DND-41 (cell line): ENCODE measurements at regions not wholly inside any gene's neighbourhood (a gene's known extent, or its start where the extent isn't known, plus 50 kb on each side); places are given as distances from the start of the nearest gene placed in this dataset.

Experiments
- CTCF ChIP-seq: IDR thresholded peaks from 2 replicates; pipeline ENCODE4 v1.5.1; 2012; ENCODE audit warnings: borderline replicate concordance, low read length, moderate library complexity, mild to moderate bottlenecking; ENCODE audit not compliant: poor library complexity, severe bottlenecking; ENCODE audit errors: extremely low read depth
- EZH2 ChIP-seq: IDR thresholded peaks from 3 replicates; pipeline ENCODE4 v1.6.1; 2012; ENCODE audit warnings: borderline replicate concordance, low read depth, mild to moderate bottlenecking, moderate library complexity, low read length, inconsistent platforms; ENCODE audit not compliant: severe bottlenecking

GRCh38 chr9:34869390-34869789, 88.7 kb upstream of the PHF24 start:
- TF ChIP-seq CTCF (peak; percentile 30), EZH2 (no peak)
